HuH-7.5 (cell line): ENCODE measurements at regions not wholly inside any gene's neighbourhood (a gene's known extent, or its start where the extent isn't known, plus 50 kb on each side); places are given as distances from the start of the nearest gene placed in this dataset.

Source experiments
- DNase-seq: peaks from one replicate; pipeline ENCODE4 v3.0.0; 2011; ENCODE audit warnings: low spot score

DNA sequence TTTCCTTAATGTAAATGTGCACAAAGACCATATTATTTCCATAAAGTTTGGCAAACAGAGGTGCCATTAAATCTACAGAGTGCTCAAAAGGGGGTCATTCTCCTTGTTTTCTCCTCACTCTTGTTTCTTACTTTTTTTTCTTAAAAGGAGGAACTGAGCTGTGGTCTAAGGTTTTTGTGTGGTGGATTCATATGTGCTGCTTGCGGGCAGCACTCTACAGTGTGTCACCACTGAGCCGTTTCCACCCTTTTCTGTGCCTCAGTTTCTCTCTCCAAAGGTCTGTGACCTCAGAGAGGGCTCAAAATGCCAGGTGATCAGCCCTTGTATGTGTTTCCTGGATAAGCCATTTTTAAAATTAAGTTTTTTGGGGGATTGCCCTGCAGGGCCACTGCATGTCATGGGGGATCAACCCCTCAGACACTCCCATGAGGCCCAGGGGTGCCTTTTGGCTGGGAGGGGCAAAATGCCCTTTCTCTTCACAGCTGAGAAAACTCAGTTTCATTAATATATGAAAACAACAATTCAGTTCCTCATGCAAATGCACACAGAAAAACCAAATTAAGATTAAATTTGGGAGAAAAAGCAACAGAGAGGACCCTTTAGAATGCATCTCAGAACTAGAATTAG, 56.9 kb upstream of the VOPP1 start:
- DNase-seq = no peak

DNA sequence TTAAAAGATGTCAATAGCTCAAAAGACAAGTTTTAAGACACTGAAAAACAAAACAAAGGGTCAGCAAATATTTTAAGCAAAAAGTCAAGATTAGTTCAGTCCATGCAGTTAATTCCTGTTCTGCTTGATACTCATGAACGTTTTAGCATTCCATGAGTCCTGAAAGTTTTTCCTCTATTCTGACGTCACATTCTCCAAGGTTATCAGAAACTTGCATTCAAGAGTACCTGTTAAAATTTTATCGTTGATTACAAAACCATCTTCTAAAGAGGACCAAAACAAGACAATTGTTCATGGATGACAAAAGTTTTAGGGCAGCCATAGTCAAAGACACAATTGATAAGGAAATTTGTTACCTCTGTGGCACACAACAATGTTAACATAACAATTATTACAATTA, 52.5 kb upstream of the VOPP1 start:
- DNase-seq = no peak

DNA sequence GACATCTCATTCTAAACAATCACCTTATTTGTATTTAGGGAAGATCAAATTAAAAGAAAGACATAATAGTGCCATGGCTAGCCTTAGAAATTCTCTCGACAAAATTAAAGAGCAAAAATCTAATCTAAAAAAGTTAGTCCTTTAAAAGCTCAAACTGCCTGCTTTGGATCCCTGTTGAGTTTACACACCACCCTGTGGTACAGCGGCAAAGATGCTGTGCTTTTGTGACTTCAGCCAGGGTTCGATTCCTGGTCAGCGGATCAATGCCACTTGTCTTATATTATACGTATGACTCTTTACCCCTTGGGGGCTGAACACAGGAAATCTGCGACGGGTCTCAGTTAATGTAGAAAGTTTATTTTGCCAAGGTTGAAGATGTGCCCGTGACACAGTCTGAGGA, 51.3 kb upstream of the VOPP1 start:
- DNase-seq = no peak

DNA sequence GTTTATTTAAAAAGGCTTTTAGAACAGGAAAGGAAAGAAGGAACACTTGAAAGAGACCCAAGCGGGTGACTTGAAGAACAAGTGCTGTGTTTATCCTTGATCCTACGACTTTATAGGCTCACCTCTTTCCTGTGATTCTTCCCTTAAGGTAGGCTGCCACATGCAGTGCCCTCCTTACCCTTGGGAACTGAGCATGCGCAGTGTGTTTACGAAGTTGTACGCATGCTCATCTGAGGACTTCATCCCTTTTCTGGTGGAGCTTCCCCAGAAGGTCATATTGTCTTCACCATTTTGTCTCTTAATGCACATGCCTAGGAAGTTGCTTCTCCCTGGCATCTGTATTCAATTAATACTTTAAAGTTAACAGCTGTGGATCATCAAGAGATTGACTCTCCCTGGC, 49.9 kb upstream of the VOPP1 start:
- DNase-seq = no peak
